Mesendoderm (in vitro differentiated cells): ENCODE measurements at regions not wholly inside any gene's neighbourhood (a gene's known extent, or its start where the extent isn't known, plus 50 kb on each side); places are given as distances from the start of the nearest gene placed in this dataset.
A peak's percentile ranks its signal among the peaks of the same experiment; 100 is the strongest.

Experiments used
- DNase-seq: peaks from one replicate; pipeline ENCODE4 v3.0.0; 2013
- H2AK5ac ChIP-seq: 2 replicates; pipeline ENCODE4 v1.6.1; 2013; ENCODE audit warnings: low read length, inconsistent platforms
- H2BK120ac ChIP-seq: 2 replicates; pipeline ENCODE4 v1.6.1; 2013; ENCODE audit warnings: low read depth, mild to moderate bottlenecking, low read length, moderate library complexity, mixed read lengths
- H2BK15ac ChIP-seq: replicated peaks from 2 replicates; pipeline ENCODE4 v1.6.1; 2013; ENCODE audit warnings: low read depth, mild to moderate bottlenecking, moderate library complexity
- H2BK5ac ChIP-seq: 2 replicates; pipeline ENCODE4 v1.6.1; 2013; ENCODE audit warnings: low read length, inconsistent platforms
- H3K18ac ChIP-seq: 2 replicates; pipeline ENCODE4 v1.6.1; 2013; ENCODE audit warnings: mild to moderate bottlenecking, low read length, mixed read lengths
- H3K23ac ChIP-seq: one replicate; pipeline ENCODE4 v1.6.1; 2013; ENCODE audit warnings: low read length
- H3K27ac ChIP-seq: 2 replicates; pipeline ENCODE4 v1.5.1; 2013; ENCODE audit warnings: low read depth, mild to moderate bottlenecking, inconsistent platforms, low read length, moderate library complexity
- H3K27me3 ChIP-seq: 2 replicates; pipeline ENCODE4 v1.6.1; 2013; ENCODE audit warnings: low read length, control low read depth, mild to moderate bottlenecking, inconsistent platforms; ENCODE audit not compliant: insufficient read depth, poor library complexity
- H3K36me3 ChIP-seq: 2 replicates; pipeline ENCODE4 v1.6.1; 2013; ENCODE audit warnings: low read length, inconsistent platforms; ENCODE audit not compliant: control insufficient read depth, insufficient read depth
- H3K4ac ChIP-seq: one replicate; pipeline ENCODE4 v1.6.1; 2013; ENCODE audit warnings: low read depth, mild to moderate bottlenecking, low read length, moderate library complexity
- H3K4me1 ChIP-seq: 2 replicates; pipeline ENCODE4 v1.6.1; 2013; ENCODE audit warnings: low read depth, low read length, inconsistent platforms; ENCODE audit not compliant: control insufficient read depth
- H3K4me2 ChIP-seq: 2 replicates; pipeline ENCODE4 v1.6.1; 2013; ENCODE audit warnings: low read length
- H3K4me3 ChIP-seq: 2 replicates; pipeline ENCODE4 v1.5.1; 2013; ENCODE audit warnings: mild to moderate bottlenecking, low read length
- H3K56ac ChIP-seq: one replicate; pipeline ENCODE4 v1.6.1; 2013; ENCODE audit warnings: low read length
- H3K79me1 ChIP-seq: 2 replicates; pipeline ENCODE4 v1.6.1; 2013; ENCODE audit warnings: low read length, inconsistent platforms
- H3K79me2 ChIP-seq: 2 replicates; pipeline ENCODE4 v1.6.1; 2013; ENCODE audit warnings: mild to moderate bottlenecking, low read length; ENCODE audit not compliant: control insufficient read depth, insufficient read depth
- H3K9ac ChIP-seq: 2 replicates; pipeline ENCODE4 v1.6.1; 2013; ENCODE audit warnings: low read length, inconsistent platforms
- H4K5ac ChIP-seq: one replicate; pipeline ENCODE4 v1.6.1; 2013; ENCODE audit warnings: low read length
- H4K8ac ChIP-seq: one replicate; pipeline ENCODE4 v1.6.1; 2013; ENCODE audit warnings: low read depth, mild to moderate bottlenecking, control low read depth, low read length, moderate library complexity
- WGBS: extraction: QIAGEN DNeasy Blood & Tissue Kit; methylation state at CpG from one replicate; pipeline ENCODE4 v1.1.7; 2013; ENCODE audit warnings: low lambda C conversion rate, missing lambda C conversion rate; ENCODE audit not compliant: insufficient coverage; ENCODE audit errors: extremely low coverage; 5-methylcytosine and 5-hydroxymethylcytosine counted together

DNA sequence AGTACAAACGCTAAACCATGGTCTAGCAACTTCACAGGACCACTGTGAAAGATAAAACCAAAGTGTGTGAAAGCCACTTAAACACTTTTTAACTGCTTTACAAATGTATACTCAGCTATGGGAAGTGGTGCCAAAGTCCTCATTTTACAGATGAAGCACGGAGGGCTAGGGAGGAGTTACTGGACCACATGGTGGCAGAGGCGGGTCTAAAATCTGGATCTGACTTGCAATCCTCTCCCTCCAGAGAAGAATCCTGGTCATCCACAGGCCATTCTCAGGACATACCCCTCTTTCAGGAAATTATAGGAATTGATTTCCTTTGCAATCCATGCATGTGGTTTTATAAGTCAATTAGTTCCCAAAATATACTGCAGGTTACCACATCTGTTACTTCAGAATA, 84.6 kb upstream of the GYPC start:
- no peak overlapping the region for H4K8ac ChIP-seq
- no peak overlapping the region for H2AK5ac ChIP-seq
- H3K9ac ChIP-seq = no peak overlapping the region
- H2BK120ac ChIP-seq = no peak overlapping the region
- no peak overlapping the region for H2BK5ac ChIP-seq
- DNase-seq = peak; percentile 19
- no peak overlapping the region for H3K4ac ChIP-seq
- H3K4me3 ChIP-seq = no peak overlapping the region
- no peaks in the 10 kb centered on the region for H3K79me2 ChIP-seq
- no peak overlapping the region for H3K27ac ChIP-seq
- H3K23ac ChIP-seq = no peak overlapping the region
- H3K4me1 ChIP-seq = no peaks in the 10 kb centered on the region
- no peak overlapping the region for H4K5ac ChIP-seq
- H2BK15ac ChIP-seq = no peak overlapping the region
- no peaks in the 10 kb centered on the region for H3K27me3 ChIP-seq
- H3K18ac ChIP-seq = no peak overlapping the region
- whole genome bisulfite sequencing = no CpG with 5 or more reads among the region's 3 CpGs
- no peaks in the 10 kb centered on the region for H3K79me1 ChIP-seq
- H3K4me2 ChIP-seq = no peak overlapping the region
- H3K56ac ChIP-seq = no peak overlapping the region
- no peaks in the 10 kb centered on the region for H3K36me3 ChIP-seq

DNA sequence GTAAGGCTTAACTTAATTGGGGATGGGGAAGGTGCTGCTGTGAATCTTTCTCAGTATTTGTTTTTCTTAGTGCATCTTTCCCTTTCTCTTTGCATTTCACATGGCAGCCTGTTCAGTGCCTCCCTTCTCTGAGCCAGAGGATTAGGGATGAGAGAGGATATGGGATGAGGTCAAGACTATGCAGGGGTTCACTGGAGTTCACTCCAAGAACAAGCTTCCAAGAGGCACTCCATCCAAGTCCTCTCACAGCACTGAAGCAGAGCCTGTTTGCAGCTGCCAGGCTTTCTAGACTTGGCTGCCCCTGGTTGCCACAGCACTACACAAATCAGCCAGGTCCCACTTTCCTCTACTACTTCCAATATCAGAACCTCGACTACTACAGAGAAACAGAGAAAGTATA, 80.3 kb upstream of the GYPC start:
- H2BK15ac ChIP-seq = no peak overlapping the region
- no peak overlapping the region for H3K27ac ChIP-seq
- no peak overlapping the region for H4K8ac ChIP-seq
- DNase-seq = no peak
- no CpG with 5 or more reads among the region's 1 CpG for WGBS
- no peak overlapping the region for H4K5ac ChIP-seq
- H3K79me2 ChIP-seq = no peaks in the 10 kb centered on the region
- no peaks in the 10 kb centered on the region for H3K36me3 ChIP-seq
- H3K23ac ChIP-seq = no peak overlapping the region
- no peak overlapping the region for H2BK5ac ChIP-seq
- no peak overlapping the region for H3K18ac ChIP-seq
- H3K56ac ChIP-seq = no peak overlapping the region
- H3K4me3 ChIP-seq = no peak overlapping the region
- H2BK120ac ChIP-seq = no peak overlapping the region
- H3K4me1 ChIP-seq = no peaks in the 10 kb centered on the region
- H2AK5ac ChIP-seq = no peak overlapping the region
- no peak overlapping the region for H3K4ac ChIP-seq
- H3K4me2 ChIP-seq = no peak overlapping the region
- no peak overlapping the region for H3K9ac ChIP-seq
- H3K79me1 ChIP-seq = no peaks in the 10 kb centered on the region
- no peaks in the 10 kb centered on the region for H3K27me3 ChIP-seq

DNA sequence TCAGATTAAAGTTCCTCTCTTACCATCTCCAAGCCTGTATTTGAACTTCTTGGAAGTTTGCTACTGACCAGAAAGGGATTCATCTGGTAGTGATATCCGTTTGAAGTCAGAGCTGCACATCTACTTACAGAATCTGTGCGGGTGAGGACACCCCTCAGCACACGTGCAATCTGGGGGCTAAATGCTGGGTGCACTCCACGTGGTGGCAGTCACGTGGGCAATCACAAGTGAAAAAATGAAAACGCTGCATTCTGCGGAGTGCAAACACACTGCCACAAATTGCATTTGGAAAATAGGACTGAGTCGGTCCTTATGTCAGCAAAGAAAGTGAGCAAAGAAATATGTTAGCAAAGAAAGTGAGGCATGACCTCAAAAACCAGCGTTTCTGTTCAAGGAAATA, 76.1 kb upstream of the GYPC start:
- Histone ChIP-seq H3K79me2 (no peaks in the 10 kb centered on the region), H3K4me1 (no peaks in the 10 kb centered on the region), H2BK15ac (no peak overlapping the region), H3K79me1 (no peaks in the 10 kb centered on the region), H3K9ac (no peak overlapping the region), H3K27me3 (no peaks in the 10 kb centered on the region), H3K36me3 (no peaks in the 10 kb centered on the region), H3K27ac (no peak overlapping the region), H3K4me3 (no peak overlapping the region), H3K4ac (no peak overlapping the region), H2AK5ac (no peak overlapping the region), H3K23ac (no peak overlapping the region), H4K5ac (no peak overlapping the region), H3K18ac (no peak overlapping the region), H2BK5ac (no peak overlapping the region), H3K56ac (no peak overlapping the region), H2BK120ac (no peak overlapping the region), H4K8ac (no peak overlapping the region), H3K4me2 (no peak overlapping the region)
- no CpG with 5 or more reads among the region's 9 CpGs for WGBS
- no peak for DNase-seq

DNA sequence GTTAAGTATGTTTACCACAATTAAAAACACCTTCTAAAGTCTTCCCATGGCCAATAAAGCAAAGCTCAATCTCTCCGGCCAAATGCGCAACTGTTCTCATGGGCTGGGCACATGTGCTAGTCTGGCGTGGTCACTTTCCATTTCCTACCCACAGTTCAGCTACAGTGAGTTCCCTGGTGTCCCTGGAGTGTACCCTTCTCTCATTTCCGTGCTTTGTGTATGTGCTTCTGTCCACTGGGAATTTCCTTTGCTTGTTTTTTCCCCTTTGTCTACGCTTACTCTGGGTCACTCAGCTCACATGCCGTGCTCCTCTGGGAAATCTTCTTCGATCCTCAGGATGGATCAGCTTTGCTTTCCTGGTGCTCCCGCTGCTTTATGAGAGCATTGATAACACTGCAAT, 69.6 kb upstream of the GYPC start:
- Histone ChIP-seq H2BK120ac (no peak overlapping the region), H3K23ac (no peak overlapping the region), H3K4me2 (no peak overlapping the region), H3K27ac (no peak overlapping the region), H3K79me2 (no peaks in the 10 kb centered on the region), H2AK5ac (no peak overlapping the region), H2BK5ac (no peak overlapping the region), H3K18ac (no peak overlapping the region), H4K5ac (no peak overlapping the region), H3K36me3 (no peaks in the 10 kb centered on the region), H3K4me3 (no peak overlapping the region), H3K4me1 (no peaks in the 10 kb centered on the region), H2BK15ac (no peak overlapping the region), H3K27me3 (no peaks in the 10 kb centered on the region), H3K9ac (no peak overlapping the region), H3K79me1 (no peaks in the 10 kb centered on the region), H3K56ac (no peak overlapping the region), H3K4ac (no peak overlapping the region), H4K8ac (no peak overlapping the region)
- DNase-seq = no peak
- WGBS = no CpG with 5 or more reads among the region's 8 CpGs

DNA sequence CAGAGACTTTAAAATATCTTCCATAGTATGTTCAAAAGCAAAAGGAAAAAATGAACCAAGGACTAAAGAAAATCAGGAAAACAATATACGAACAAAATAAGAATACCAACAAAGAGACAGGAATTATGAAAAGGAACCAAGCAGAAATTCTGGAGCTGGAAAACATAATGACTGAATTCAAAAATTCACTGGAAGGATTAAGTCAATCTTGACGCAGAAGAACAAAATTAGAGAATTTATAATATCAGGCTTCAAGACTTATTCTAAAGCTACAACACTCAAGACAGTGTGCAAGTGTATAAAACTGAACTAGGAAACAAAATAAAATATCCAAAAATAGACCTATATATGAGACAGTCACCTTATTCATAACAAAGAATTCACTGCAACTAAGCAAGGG, 56.9 kb upstream of the GYPC start:
- H3K79me1 ChIP-seq = no peaks in the 10 kb centered on the region
- H2BK15ac ChIP-seq = no peak overlapping the region
- no peak overlapping the region for H4K8ac ChIP-seq
- H3K27me3 ChIP-seq = no peaks in the 10 kb centered on the region
- no peak overlapping the region for H3K4ac ChIP-seq
- no peak for DNase-seq
- WGBS = no CpG with 5 or more reads among the region's 2 CpGs
- no peak overlapping the region for H3K4me3 ChIP-seq
- no peak overlapping the region for H4K5ac ChIP-seq
- H2BK5ac ChIP-seq = no peak overlapping the region
- H3K27ac ChIP-seq = no peak overlapping the region
- no peaks in the 10 kb centered on the region for H3K79me2 ChIP-seq
- no peak overlapping the region for H3K18ac ChIP-seq
- no peak overlapping the region for H3K56ac ChIP-seq
- H2BK120ac ChIP-seq = no peak overlapping the region
- no peaks in the 10 kb centered on the region for H3K4me1 ChIP-seq
- H3K9ac ChIP-seq = no peak overlapping the region
- H3K4me2 ChIP-seq = no peak overlapping the region
- H3K23ac ChIP-seq = no peak overlapping the region
- H2AK5ac ChIP-seq = no peak overlapping the region
- no peaks in the 10 kb centered on the region for H3K36me3 ChIP-seq

DNA sequence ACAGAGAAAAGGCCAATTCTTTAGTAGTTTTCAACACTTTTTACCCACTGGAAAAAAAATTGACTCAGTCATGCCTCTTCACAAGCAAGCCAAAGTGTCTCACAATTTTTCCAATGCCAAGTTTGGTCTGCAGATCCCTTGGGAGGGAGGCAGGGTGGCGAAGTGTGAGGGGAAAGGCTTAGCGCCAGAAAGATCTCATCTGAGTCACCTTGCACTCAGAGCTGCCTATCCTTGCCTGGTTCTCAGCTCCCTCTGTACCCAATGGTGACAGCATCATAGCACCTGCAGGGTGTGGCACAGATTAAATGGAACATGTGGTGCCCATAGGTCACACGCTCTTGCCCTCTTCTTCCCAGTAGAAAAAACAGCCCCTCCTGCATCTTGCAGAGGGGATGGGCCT, 55.2 kb upstream of the GYPC start:
- DNase-seq = no peak
- Histone ChIP-seq H3K56ac (no peak overlapping the region), H2AK5ac (no peak overlapping the region)

More for the DNA sequence above, 55.2 kb upstream of the GYPC start:
- H3K4me3 ChIP-seq = no peak overlapping the region
- no peak overlapping the region for H3K4ac ChIP-seq
- H3K4me2 ChIP-seq = no peak overlapping the region
- H3K79me1 ChIP-seq = no peaks in the 10 kb centered on the region
- H3K27me3 ChIP-seq = no peaks in the 10 kb centered on the region
- no peaks in the 10 kb centered on the region for H3K4me1 ChIP-seq
- no peak overlapping the region for H4K5ac ChIP-seq
- no peak overlapping the region for H2BK15ac ChIP-seq
- no peak overlapping the region for H3K18ac ChIP-seq
- H2BK5ac ChIP-seq = no peak overlapping the region
- no peak overlapping the region for H3K27ac ChIP-seq
- H3K36me3 ChIP-seq = no peaks in the 10 kb centered on the region
- no peak overlapping the region for H2BK120ac ChIP-seq
- no peak overlapping the region for H4K8ac ChIP-seq
- no peak overlapping the region for H3K23ac ChIP-seq
- no peak overlapping the region for H3K9ac ChIP-seq
- no peaks in the 10 kb centered on the region for H3K79me2 ChIP-seq
- no CpG with 5 or more reads among the region's 3 CpGs for WGBS
